SK-MEL-5 (cell line): ENCODE measurements at regions not wholly inside any gene's neighbourhood (a gene's known extent, or its start where the extent isn't known, plus 50 kb on each side); places are given as distances from the start of the nearest gene placed in this dataset.
"Not testable (repeated sequence)": the region's sequence is repeated elsewhere in the genome, so short reads cannot be mapped to it uniquely, and the experiment has no call there.

ENCODE experiments used
- DNase-seq: peaks from one replicate; pipeline ENCODE4 v3.0.0-alpha.2; 2016; ENCODE audit warnings: low read depth, low spot score
- in situ Hi-C: cut with HindIII; loops from 2 replicates; pipeline ENCODE4 v1.10.0; 2016; ENCODE audit warnings: low sequenced_read_pairs, high pct_unique_total_duplicates, low pct_unique_long_range_greater_than_20kb

- in situ Hi-C loops = no loop called here
- DNase-seq = no peak
Observed at GRCh38 chr3:26084629-26085028, 294.7 kb downstream of the OXSM start.

DNA sequence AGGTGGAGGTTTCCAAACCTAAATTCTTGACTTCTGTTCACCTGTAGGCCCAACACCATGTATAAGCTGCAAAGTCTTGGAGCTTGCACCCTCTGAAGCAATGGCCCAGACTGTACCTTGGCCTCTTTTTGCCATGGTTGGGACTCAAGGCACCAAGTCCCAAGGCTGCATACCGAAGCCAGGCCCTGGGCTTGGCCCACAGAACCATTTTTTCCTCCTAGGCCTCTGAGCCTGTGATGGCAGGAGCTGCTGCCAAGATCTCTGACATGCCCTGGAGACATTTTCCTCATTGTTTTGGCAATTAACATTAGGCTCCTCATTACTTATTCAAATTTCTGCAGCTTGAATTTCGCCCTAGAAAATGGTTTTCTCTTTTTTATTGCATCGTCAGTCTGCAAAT lies 297.9 kb downstream of the OXSM start:
- in situ Hi-C loops = no loop called here
- DNase-seq = no peak

- no peak for DNase-seq
- in situ Hi-C loops = no loop called here
Observed at GRCh38 chr3:26089249-26089648, 299.4 kb downstream of the OXSM start.

DNA sequence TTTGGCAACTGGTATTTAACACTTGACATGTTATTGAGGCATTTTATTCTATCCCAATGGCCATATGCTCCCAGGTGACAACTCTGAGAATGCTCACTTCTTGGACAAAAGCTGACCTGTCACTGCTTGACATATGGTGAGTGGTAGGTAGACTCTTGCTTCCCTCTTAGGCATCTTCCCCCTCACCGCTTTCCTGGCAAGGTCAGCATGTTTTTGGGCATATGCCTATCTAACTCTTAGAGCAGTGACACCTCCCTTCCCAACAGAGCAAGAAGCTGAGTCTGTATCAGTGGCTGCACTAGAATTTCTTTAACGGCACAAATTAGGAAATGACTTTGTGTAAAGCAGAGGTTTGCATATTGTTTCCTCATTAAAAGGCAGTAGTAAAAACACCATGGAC lies 300.7 kb downstream of the OXSM start:
- in situ Hi-C loops = no loop called here
- DNase-seq = no peak

DNA sequence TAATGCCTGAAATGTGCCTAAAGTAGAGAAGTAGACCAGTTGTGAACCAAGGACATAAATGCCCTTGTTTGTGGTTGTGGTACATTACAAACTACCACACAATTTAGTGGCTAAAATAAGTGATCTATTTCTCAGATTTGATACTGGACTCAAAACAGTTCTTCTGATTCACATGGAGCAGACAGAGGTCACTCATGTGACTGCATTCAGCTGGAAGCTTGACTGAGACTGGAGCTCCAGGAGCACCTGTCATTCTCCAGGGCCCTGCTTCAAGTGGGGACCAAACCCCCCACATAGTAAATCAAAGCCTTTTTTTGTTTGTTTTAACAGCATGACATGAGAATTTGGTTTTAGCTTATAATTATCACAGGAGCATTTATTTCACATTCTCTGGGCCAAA lies 301.2 kb downstream of the OXSM start:
- in situ Hi-C loops = no loop called here
- DNase-seq = no peak

- in situ Hi-C loops = no loop called here
- DNase-seq = no peak
Observed at GRCh38 chr3:26091626-26092025, 301.7 kb downstream of the OXSM start.

DNA sequence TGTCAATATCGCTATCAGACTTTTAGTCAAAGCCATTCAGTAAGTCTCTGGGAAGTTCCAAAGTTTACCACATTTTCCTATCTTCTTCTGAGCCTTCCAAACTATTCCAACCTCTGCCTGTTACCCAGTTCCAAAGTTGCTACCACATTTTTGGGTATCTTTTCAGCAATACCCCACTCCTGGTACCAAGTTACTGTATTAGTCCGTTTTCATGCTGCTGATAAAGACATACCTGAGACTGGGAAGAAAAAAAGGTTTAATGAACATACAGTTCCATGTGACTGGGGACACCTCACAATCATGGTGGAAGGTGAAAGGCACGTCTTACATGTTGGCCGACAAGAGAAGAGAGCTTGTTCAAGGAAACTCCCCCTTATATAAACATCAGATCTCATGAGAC lies 307.2 kb downstream of the OXSM start:
- in situ Hi-C loops, DNase-seq: not testable (repeated sequence)

- in situ Hi-C loops = no loop called here
Observed at GRCh38 chr3:26099692-26100091, 309.8 kb downstream of the OXSM start.

DNA sequence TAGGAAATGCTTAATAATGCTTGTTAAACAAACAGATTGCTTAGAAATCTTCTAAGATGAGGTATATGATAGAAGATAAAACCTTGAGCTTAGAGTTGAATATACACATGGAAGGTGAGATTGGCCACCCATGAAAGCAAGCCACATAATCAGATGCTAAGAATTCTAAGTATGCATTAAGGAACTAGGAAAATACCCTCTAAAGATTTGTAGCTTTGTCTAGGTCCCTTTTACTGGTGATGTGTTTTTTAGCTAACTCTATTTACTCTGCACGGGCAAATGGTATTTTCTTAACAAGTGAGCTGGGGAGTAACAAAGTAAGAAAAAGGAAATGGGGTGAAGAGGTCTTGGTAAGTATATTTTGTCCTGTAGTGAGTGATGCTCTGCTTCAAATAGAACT lies 310.3 kb downstream of the OXSM start:
- in situ Hi-C loops = no loop called here
- no peak for DNase-seq

More at GRCh38 chr3:26099692-26100091, 309.8 kb downstream of the OXSM start:
- DNase-seq = no peak

DNA sequence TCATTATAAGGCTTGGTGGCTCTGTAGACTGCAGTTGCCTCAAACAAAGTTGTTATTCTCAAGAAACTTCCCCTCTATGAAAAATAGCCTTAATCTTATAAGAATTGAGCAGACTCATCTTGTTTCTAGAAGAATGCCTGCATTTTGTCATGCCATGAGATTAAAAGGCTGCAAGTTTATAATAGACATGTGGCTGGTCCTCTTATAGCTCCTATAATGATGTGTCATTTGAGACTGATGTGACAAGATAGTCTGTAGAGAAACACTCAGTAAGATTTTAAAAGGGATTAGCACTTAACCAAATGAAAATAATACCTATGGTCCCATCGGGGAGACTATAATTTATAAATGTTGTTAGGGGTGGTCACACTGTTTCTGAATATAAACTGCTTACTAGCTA lies 312.5 kb downstream of the OXSM start:
- no peak for DNase-seq
- in situ Hi-C loops = no loop called here

- in situ Hi-C loops = no loop called here
Observed at GRCh38 chr3:26104851-26105251, 315.0 kb downstream of the OXSM start.

GRCh38 chr3:26105261-26105660 lies 315.4 kb downstream of the OXSM start:
- no peak for DNase-seq
- in situ Hi-C loops = no loop called here

More at GRCh38 chr3:26104851-26105251, 315.0 kb downstream of the OXSM start:
- no peak for DNase-seq

DNA sequence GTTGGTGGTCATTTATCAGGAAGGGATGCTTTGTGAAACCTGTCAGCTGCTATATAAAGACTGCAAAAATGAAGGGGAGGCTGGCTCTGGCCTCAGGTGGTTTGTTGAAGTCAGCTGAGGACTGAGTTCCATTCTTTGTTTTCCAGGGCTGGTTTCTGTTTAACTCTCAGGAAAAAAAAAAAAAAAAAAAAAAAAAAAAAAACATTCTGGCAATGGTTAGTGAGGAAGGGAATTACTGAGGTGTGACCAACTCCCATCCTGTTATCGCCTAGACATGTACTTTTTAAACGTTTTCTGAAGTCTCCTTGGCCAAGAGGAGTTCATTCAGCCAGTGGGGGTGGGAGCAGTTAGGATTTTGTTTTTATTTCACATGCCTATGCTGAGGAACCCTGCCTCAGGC lies 316.3 kb downstream of the OXSM start:
- DNase-seq = no peak
- in situ Hi-C loops = no loop called here

DNA sequence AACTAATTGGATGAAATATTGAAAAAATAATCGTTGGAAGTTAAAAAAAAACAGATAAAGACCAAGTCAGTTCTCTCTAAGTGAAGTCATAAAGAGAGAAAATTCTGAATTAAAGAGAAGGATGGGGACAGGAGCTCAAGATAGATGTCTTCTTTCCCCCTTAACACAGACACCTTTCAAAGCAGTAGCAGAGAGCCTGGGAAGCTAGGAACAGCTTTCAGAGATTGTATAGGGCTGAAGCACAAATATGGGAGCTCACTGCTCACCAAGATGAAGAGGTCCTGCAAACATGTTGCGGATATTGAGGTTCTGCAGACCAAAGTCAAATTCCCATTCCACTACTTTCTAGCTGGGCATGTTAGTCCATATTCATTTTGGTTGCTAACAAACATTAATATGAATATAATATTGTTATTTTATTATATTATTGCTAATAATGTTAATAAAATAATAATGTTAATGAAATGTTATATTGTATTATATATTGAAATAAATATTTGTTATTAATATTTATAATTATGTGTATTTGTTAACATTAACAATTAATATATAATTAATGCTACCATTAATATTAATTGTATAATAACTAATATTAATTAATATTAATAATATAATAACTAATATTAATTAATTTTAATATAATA lies 319.1 kb downstream of the OXSM start:
- in situ Hi-C loops = no loop called here
- no peak for DNase-seq

GRCh38 chr3:26114851-26115250 lies 325.0 kb downstream of the OXSM start:
- in situ Hi-C loops = no loop called here

GRCh38 chr3:26118165-26118564 lies 328.3 kb downstream of the OXSM start:
- in situ Hi-C loops = no loop called here
- peak; percentile 37 for DNase-seq

More at GRCh38 chr3:26114851-26115250, 325.0 kb downstream of the OXSM start:
- DNase-seq = no peak

DNA sequence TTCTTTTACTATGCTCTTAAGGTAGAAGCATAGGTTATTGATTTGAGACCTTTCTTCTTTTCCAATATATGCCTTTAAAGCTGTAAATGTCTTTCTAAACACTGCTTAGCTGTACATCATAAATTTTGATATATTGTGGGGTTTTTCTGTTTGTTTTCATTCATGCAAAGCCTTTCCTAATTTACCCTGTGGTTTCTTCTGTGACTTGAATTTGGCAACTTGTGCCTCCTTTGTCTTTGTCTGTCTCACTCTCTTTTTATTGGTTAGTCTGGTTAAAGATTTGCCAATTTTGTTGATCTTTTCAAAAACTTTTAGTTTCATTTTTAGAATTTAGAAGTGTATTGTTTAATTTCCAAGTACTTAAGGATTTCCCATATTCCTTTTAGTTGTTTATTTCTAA lies 343.1 kb downstream of the OXSM start:
- in situ Hi-C loops = no loop called here
- no peak for DNase-seq

DNA sequence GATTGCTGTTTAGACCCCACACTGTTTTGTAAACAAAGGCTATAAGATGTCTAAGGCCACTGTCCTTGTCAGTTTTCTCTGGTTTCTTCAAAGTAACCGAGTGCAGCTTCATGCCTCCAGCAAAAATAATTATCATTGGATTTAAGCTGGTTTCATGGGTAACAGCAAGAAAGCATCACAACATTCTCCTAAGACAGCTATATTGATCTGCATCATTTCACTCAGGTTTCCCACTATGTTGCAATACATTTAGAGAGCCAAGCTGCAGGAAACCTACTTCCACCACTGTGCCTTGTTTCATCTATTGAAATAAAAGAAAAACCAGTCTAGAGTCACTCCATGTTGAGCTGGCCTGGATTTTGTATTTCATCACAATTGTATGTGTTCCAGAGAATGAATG lies 351.4 kb downstream of the OXSM start:
- in situ Hi-C loops = no loop called here
- DNase-seq = no peak

GRCh38 chr3:26145769-26146168 lies 355.9 kb downstream of the OXSM start:
- DNase-seq = no peak
- in situ Hi-C loops = no loop called here

GRCh38 chr3:26157428-26157827 lies 367.5 kb downstream of the OXSM start:
- DNase-seq, in situ Hi-C loops: not testable (repeated sequence)
